ENCODE measurements at regions not wholly inside any gene's neighbourhood (a gene's known extent, or its start where the extent isn't known, plus 50 kb on each side); places are given as distances from the start of the nearest gene placed in this dataset.
"Not testable (repeated sequence)": the region's sequence is repeated elsewhere in the genome, so short reads cannot be mapped to it uniquely, and the experiment has no call there.

DNA sequence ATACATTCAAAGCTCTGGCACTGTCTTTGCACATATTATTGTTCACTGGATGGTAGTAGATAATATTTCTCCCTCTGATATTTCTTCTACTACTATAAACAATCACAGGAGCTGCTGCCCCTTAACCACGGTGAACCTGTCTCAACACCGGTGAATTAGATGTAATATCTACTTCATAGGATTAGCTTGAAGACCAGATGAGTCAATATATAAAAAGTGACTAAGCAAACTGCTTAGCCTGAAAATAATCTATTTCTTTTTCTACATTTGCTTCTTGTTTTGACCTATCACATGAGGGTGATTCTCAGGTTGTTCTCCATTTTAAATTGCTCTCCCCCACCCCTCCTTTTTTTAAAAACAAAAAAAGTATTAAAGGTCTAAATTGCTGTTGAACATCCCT lies 645.5 kb downstream of the ANKRD50 start:
- H3K4me1 ChIP-seq (replicated peaks in 1 of 2) = no peaks in the 10 kb centered on the region
- in situ Hi-C loops (cut with MboI; ENCODE audit: low pct_unique_long_range_greater_than_20kb in 2 of 9, low sequenced_read_pairs in 9 of 9, unreplicated experiment in 9 of 9) = no loop called here
- WGBS, 10 experiments = 71 to 95% (median 90%) methylated on average over 2 of the region's 2 CpGs; no CpG with 5 or more reads in 3 of the 10 experiments
- no peak overlapping the region for H3K4me3 ChIP-seq
- no peak for ATAC-seq (replicated peaks in 6 of 8)
- H3K27ac ChIP-seq = no peak overlapping the region

DNA sequence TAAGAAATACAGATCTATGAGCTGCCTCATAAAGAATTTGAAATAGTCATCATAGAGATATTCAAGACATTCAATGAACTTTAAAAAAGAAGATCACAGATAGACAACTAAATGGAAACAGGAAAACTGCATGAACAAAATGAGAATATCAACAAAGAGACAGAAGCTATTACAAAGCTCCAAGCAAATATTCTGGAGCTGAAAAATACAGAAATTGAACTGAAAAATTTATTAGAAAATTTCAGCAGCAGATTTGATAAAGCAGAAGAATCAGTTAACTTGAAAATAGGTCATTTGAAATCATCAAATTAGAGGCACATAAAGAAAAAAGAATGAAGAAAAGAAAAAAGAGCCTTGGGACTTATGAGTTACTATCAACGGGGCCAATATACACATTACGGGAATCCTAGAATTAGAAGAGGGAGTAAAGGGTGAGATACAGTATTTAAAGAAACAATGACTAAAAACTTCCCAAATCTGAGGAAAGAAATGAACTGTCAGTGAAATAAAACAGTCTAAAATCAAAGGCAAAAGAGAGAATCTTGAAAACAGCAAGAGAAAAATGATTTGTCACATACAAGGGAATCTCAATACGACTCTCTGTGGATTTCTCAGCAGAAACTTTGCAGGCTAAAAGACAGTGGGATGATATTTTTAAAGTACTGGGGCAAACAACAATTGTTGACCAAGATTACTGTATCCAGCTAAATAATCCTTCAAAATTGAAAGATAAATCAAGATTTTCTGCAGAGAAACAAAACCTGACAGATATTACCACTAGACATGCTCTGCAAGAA lies 641.6 kb downstream of the ANKRD50 start:
- in situ Hi-C loops (cut with MboI; ENCODE audit: low pct_unique_long_range_greater_than_20kb in 2 of 9, low sequenced_read_pairs in 9 of 9, unreplicated experiment in 9 of 9) = no loop called here
- H3K27ac ChIP-seq = no peak overlapping the region
- no peak for ATAC-seq (replicated peaks in 6 of 8)
- no peak overlapping the region for H3K4me3 ChIP-seq
- WGBS, 10 experiments = 48 to 100% (median 86%) methylated on average over 1 to 3 of the region's 3 CpGs
- no peaks in the 10 kb centered on the region for H3K4me1 ChIP-seq (replicated peaks in 1 of 2)

DNA sequence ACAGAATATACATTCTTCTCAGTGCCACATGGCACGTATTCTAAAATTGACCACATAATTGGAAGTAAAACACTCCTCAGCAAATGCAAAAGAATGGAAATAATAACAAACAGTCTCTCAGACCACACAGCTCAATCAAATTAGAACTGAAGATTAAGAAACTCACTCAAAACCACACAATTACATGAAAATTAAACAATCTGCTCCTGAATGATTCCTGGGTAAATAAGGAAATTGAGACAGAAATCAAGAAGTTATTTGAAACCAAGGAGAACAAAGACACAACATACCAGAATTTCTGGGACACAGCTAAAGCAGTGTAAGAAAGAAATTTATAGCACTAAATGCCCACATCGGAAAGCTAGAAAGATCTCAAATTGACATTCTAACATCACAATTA lies 637.3 kb downstream of the ANKRD50 start:
- H3K4me3 ChIP-seq; H3K27ac ChIP-seq; ATAC-seq (replicated peaks in 6 of 8); H3K4me1 ChIP-seq (replicated peaks in 1 of 2); in situ Hi-C loops (cut with MboI; ENCODE audit: low pct_unique_long_range_greater_than_20kb in 2 of 9, low sequenced_read_pairs in 9 of 9, unreplicated experiment in 9 of 9): not testable (repeated sequence)
- 22 to 100% (median 54%) methylated on average over 1 to 2 of the region's 2 CpGs for WGBS, 10 experiments

DNA sequence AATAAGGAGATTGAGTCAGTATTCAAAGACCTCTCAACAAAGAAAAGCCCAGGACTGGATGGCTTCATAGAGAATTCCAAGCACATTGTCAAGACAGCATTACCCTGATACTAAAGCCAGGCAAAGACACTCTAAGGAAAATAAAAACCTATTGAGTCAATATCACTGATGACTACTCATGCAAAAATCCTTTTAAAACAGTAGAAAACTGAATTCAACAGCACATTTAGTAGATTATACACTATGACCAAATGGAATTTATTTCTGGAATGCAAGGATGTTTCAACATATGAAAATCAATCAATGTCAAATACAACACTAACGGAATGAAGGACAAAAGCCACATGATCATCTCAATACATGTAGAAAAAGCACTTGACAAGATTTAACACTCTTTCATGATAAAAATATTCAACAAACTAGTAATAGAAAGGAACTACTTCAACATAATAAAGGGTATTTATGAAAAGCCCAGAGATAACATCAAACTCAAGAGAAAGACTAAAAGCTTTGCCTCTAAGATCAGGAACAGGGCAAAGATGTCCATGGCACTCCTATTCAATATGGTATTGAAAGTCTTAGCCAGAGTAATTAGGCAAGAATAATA lies 633.3 kb downstream of the ANKRD50 start:
- WGBS, 10 experiments = 0 to 100% (median 73%) methylated on average over 1 of the region's 1 CpG; no CpG with 5 or more reads in 2 of the 10 experiments
- Histone ChIP-seq H3K4me3 (no peak overlapping the region), H3K4me1 (replicated peaks in 1 of 2) (no peaks in the 10 kb centered on the region), H3K27ac (no peak overlapping the region)
- ATAC-seq (replicated peaks in 6 of 8) = no peak
- in situ Hi-C loops (cut with MboI; ENCODE audit: low pct_unique_long_range_greater_than_20kb in 2 of 9, low sequenced_read_pairs in 9 of 9, unreplicated experiment in 9 of 9) = no loop called here

DNA sequence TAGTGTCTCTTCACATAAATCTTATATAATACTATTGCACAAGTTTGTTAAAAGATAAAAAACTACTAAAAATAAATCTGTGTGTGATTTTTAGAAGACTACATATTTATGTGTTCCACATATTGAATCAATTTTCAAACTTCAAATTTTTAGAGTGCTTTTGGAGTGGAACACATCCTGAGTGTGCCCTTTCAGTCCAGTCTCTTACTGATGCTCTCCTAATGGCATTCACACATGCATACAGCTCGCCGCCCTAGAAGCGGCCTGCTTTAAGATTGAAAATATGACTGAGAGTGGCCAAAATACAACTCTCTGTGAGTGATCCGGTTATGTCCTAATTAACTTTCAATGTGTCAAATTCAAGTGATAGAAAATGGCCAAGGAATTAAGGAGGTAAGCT lies 628.8 kb downstream of the ANKRD50 start:
- no peak overlapping the region for H3K4me3 ChIP-seq
- H3K4me1 ChIP-seq (replicated peaks in 1 of 2) = no peaks in the 10 kb centered on the region
- 8 to 93% (median 59%) methylated on average over 2 to 4 of the region's 4 CpGs for WGBS, 10 experiments
- H3K27ac ChIP-seq = no peak overlapping the region
- no peak for ATAC-seq (replicated peaks in 6 of 8)
- in situ Hi-C loops (cut with MboI; ENCODE audit: low pct_unique_long_range_greater_than_20kb in 2 of 9, low sequenced_read_pairs in 9 of 9, unreplicated experiment in 9 of 9) = no loop called here

DNA sequence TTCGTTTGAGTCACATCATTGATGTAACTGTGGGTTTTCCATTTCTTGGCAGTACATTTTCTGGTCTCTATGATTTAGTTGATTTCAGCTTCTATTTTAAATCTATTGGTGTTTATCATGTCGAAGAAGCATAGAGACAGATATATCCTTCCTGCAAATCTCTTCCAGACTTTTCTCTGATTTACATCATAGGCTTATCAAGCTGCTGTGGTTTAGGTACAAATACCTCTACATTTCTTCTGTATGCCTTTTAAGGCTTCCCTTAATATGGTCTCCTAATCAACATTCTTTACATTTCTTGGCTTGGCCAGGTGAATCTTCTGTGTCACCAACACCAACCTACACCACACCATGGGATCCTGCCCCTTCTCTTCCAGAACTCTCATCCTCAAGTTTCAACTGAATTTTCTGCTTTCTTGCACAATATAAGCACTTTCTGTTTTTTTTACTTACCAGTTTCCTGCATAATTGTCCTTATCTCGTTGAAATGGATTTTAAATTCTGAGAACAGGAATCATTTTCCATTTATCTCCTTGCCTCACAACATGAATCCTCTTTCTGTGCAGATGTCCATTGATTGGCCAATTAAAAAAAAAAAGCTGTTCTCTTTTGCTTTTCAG lies 626.9 kb downstream of the ANKRD50 start:
- WGBS, 10 experiments = 21 to 93% (median 68%) methylated on average over 2 to 3 of the region's 3 CpGs
- no peak for ATAC-seq (replicated peaks in 6 of 8)
- Histone ChIP-seq H3K27ac (no peak overlapping the region), H3K4me3 (no peak overlapping the region), H3K4me1 (replicated peaks in 1 of 2) (no peaks in the 10 kb centered on the region)
- in situ Hi-C loops (cut with MboI; ENCODE audit: low pct_unique_long_range_greater_than_20kb in 2 of 9, low sequenced_read_pairs in 9 of 9, unreplicated experiment in 9 of 9) = no loop called here

DNA sequence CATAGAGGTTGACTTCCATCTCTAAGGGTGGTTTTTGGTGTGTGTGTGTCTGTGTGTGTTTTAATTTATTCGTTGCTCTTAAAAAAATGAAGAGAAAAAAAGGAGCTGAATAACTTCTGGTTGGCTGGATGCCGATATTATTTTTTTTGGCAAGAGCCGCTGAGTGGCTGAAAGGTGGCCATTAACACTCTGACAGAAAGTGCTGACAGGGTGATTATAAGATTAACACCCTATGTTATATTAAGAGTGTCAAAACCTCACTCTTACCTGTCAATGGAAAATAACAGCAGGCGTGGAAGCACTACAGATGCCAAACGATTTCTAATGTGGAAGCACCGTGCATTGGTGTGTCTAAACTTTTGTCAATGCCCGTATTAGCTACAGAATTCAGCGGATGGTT lies 622.5 kb downstream of the ANKRD50 start:
- Histone ChIP-seq H3K27ac (no peak overlapping the region), H3K4me1 (replicated peaks in 1 of 2) (no peaks in the 10 kb centered on the region), H3K4me3 (no peak overlapping the region)
- 81 to 100% (median 91%) methylated on average over 1 to 8 of the region's 8 CpGs for WGBS, 10 experiments
- in situ Hi-C loops (cut with MboI; ENCODE audit: low pct_unique_long_range_greater_than_20kb in 2 of 9, low sequenced_read_pairs in 9 of 9, unreplicated experiment in 9 of 9) = no loop called here
- no peak for ATAC-seq (replicated peaks in 6 of 8)

DNA sequence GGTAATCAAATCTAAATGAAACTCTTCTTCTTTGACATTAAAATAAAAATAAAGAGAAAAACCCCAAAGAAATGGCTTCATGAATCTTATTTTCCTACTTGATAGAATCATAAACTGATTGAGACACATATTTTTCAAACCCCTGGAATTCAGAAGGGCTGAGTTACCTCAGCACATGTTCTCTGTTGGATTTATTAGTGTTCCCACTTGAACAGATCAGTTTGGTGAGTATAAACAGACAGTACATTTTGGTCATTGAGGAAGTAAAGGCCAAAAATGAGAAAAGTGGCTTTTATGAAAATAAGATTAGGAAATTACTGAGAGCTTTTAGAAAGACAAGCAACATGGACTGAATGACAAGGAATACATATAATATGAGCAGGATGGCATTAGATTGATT lies 620.4 kb downstream of the ANKRD50 start:
- no peaks in the 10 kb centered on the region for H3K4me1 ChIP-seq (replicated peaks in 1 of 2)
- no peak for ATAC-seq (replicated peaks in 6 of 8)
- no peak overlapping the region for H3K4me3 ChIP-seq
- no peak overlapping the region for H3K27ac ChIP-seq
- in situ Hi-C loops (cut with MboI; ENCODE audit: low pct_unique_long_range_greater_than_20kb in 2 of 9, low sequenced_read_pairs in 9 of 9, unreplicated experiment in 9 of 9) = no loop called here

DNA sequence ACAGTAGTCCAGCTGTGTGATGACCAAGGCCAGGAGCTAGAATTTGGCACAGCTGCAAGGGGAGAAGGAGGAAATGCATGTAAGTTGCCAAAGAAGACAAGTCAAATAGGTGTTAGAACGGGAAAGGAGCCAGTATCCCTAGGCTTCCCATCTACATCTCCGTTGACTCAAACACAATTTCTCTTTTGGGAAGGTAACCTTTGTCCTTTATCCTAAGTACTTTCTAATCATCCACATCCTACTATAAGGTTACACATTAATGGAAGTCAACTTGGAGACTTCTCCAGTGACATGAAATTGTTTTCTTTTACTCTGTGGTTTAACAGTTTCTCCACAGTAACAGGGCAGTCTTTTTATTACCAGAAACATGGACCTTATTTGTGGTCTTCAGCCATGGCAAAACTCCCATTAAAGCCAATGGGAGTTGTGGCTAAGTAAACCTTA lies 620.0 kb downstream of the ANKRD50 start:
- H3K4me1 ChIP-seq (replicated peaks in 1 of 2) = no peaks in the 10 kb centered on the region
- no peak for ATAC-seq (replicated peaks in 6 of 8)
- in situ Hi-C loops (cut with MboI; ENCODE audit: low pct_unique_long_range_greater_than_20kb in 2 of 9, low sequenced_read_pairs in 9 of 9, unreplicated experiment in 9 of 9) = no loop called here
- no peak overlapping the region for H3K4me3 ChIP-seq
- WGBS, 10 experiments = 31 to 100% (median 74%) methylated on average over 2 of the region's 2 CpGs; no CpG with 5 or more reads in 2 of the 10 experiments
- no peak overlapping the region for H3K27ac ChIP-seq

DNA sequence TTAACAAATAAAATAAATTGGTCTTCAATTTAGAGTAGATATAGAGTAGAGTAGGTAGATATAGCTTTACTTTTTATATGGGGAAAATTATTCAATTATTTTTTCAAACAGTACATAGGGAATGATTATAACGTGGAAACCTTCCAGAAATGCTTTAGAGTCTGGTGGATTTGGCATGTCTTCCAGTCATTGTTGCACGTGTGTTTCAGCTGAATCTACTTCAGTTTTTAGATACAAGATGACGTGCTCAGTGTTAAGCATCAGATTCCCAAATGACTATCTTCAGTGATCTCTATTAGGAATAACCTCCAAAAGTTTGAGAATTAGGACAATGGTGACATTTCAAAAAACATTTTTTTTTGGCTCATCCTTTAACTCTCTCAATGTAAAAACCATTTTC lies 616.9 kb downstream of the ANKRD50 start:
- H3K4me3 ChIP-seq = no peak overlapping the region
- H3K27ac ChIP-seq = no peak overlapping the region
- no peaks in the 10 kb centered on the region for H3K4me1 ChIP-seq (replicated peaks in 1 of 2)
- ATAC-seq (replicated peaks in 6 of 8) = no peak
- in situ Hi-C loops (cut with MboI; ENCODE audit: low pct_unique_long_range_greater_than_20kb in 2 of 9, low sequenced_read_pairs in 9 of 9, unreplicated experiment in 9 of 9) = no loop called here
- WGBS, 10 experiments = 8 to 100% (median 84%) methylated on average over 1 to 3 of the region's 3 CpGs

DNA sequence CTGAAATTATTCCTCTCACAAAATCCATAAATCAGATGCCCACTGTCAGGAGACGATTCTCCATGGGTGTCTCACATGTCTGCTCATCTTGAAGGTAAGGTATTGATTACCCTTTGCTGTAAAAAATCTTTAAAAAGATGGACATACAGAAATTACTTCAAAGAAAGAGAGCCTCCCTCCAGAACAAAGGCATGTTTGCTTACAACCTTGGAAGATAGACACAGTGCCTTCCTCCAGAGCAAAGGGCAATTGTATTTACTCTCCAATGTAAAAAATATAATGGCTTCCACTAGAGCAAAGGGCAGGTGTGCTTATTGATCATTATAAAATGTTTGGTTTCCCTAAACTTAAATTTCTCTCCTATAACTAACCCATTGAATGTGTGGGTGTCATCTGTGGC lies 616.2 kb downstream of the ANKRD50 start:
- no peak overlapping the region for H3K27ac ChIP-seq
- ATAC-seq (replicated peaks in 6 of 8) = no peak
- in situ Hi-C loops (cut with MboI; ENCODE audit: low pct_unique_long_range_greater_than_20kb in 2 of 9, low sequenced_read_pairs in 9 of 9, unreplicated experiment in 9 of 9) = no loop called here
- no peaks in the 10 kb centered on the region for H3K4me1 ChIP-seq (replicated peaks in 1 of 2)
- H3K4me3 ChIP-seq = no peak overlapping the region
- 11 to 88% (median 80%) methylated on average over 1 of the region's 1 CpG; no CpG with 5 or more reads in 3 of the 10 experiments for WGBS, 10 experiments

DNA sequence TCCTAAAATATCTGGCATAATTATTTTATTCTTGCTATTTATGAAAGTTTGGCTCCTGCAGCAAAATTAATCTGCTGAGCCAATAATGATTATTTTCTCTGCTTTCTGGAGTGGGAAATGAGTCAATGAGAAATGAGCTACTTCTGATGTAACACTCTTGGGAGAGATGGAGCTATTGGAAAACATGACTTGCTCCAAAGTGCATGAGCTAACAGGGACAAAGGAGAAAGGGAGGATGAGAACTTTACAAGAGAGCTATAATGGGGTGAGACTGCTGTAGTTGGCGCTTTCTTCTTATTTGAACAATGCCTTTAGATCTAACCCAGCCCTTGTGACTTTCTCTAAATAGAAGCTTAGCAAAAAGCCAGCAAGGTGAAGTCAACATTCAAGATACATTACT lies 615.1 kb downstream of the ANKRD50 start:
- WGBS, 10 experiments = 80 to 100% (median 84%) methylated on average over 1 of the region's 1 CpG; no CpG with 5 or more reads in 4 of the 10 experiments
- Histone ChIP-seq H3K4me3 (no peak overlapping the region), H3K27ac (no peak overlapping the region), H3K4me1 (replicated peaks in 1 of 2) (no peaks in the 10 kb centered on the region)
- no peak for ATAC-seq (replicated peaks in 6 of 8)
- in situ Hi-C loops (cut with MboI; ENCODE audit: low pct_unique_long_range_greater_than_20kb in 2 of 9, low sequenced_read_pairs in 9 of 9, unreplicated experiment in 9 of 9) = no loop called here

DNA sequence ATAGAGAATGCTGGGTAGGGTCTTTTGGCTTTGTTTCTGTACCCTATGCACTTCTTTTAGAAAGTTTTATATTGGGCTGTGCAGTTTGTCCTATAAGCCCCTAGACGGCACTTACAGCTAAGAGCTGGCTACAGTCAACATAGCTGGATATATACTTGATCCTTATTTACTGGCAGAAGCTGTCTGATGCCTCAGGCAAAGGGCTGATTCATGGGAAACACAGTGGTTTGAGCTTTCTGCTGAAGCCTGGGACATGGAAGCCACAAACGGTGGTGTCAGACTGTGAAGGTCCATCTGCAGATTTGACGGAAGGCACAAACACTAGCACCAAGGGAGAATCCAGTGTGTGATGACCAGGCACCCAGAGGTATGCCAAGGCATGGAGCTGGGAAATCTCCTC lies 608.4 kb downstream of the ANKRD50 start:
- H3K27ac ChIP-seq = no peak overlapping the region
- 56 to 100% (median 90%) methylated on average over 1 to 3 of the region's 3 CpGs; no CpG with 5 or more reads in 2 of the 10 experiments for WGBS, 10 experiments
- in situ Hi-C loops (cut with MboI; ENCODE audit: low pct_unique_long_range_greater_than_20kb in 2 of 9, low sequenced_read_pairs in 9 of 9, unreplicated experiment in 9 of 9) = loop anchor here in 4 of 9 experiments (25.0 kb wide), 4 partner anchors 342 to 992 kb away; partner anchors contain the start of gene SPRY1 (in 1 of the 4)
- no peak overlapping the region for H3K4me3 ChIP-seq
- H3K4me1 ChIP-seq (replicated peaks in 1 of 2) = no peaks in the 10 kb centered on the region
- no peak for ATAC-seq (replicated peaks in 6 of 8)

Measured in motor neuron (in vitro differentiated cells).